ENCODE measurements at regions not wholly inside any gene's neighbourhood (a gene's known extent, or its start where the extent isn't known, plus 50 kb on each side); places are given as distances from the start of the nearest gene placed in this dataset.

DNA sequence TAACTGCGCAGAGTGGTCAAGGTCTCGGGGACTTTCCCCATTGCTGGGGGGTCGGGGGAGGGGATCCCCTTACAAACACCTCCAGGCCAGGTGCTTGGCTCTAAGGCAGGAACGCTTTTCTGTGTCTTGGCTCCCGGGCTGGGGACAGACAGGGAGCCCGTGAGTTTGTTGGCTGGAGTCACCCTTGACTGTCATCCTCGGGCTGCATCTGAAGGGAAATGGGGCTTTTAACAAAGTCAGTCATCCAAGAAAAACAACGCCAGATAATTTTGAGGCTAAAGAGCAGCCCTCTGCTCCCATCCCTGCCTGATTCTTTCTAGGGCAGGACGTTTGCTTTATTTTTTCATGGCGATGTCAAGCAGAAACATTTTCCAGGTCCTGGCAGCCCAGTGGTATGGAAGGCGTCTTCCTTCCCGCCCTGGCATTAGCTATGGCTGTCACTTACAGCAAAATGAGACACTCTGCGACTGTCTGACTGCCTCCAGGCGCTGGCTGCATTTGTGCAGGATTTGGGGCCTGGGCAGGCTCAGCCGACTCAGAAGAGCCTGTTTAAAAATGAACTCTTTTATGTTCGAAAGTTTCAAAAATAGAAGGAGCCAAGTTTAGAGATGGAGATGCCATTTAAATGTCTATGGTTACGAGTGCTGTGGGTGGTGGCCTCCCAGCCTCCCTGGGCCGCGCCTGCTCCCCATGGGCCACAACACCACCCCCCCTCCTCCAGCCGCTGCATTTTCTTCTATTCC lies 54.7 kb upstream of the TNS3 start:
- no peak for DNase-seq (ENCODE audit: low spot score)

DNA sequence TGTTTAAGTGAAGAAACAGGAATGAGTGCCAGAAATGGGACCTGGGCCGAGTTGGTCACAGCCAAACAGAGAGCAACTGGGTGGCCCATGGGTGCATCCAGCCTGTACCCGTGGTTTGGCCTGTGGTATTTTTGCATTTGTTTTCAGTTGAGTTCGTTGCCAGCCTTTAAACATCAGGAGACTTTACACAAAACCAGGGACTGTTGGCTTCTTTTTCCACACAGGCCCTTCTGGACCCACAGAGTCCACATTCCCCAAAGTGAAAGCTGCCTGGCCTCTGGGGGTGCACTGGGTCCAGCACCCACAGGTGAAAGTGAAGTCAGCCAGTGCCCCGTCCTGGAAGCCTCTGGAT lies 54.1 kb upstream of the TNS3 start:
- no peak for DNase-seq (ENCODE audit: low spot score)

DNA sequence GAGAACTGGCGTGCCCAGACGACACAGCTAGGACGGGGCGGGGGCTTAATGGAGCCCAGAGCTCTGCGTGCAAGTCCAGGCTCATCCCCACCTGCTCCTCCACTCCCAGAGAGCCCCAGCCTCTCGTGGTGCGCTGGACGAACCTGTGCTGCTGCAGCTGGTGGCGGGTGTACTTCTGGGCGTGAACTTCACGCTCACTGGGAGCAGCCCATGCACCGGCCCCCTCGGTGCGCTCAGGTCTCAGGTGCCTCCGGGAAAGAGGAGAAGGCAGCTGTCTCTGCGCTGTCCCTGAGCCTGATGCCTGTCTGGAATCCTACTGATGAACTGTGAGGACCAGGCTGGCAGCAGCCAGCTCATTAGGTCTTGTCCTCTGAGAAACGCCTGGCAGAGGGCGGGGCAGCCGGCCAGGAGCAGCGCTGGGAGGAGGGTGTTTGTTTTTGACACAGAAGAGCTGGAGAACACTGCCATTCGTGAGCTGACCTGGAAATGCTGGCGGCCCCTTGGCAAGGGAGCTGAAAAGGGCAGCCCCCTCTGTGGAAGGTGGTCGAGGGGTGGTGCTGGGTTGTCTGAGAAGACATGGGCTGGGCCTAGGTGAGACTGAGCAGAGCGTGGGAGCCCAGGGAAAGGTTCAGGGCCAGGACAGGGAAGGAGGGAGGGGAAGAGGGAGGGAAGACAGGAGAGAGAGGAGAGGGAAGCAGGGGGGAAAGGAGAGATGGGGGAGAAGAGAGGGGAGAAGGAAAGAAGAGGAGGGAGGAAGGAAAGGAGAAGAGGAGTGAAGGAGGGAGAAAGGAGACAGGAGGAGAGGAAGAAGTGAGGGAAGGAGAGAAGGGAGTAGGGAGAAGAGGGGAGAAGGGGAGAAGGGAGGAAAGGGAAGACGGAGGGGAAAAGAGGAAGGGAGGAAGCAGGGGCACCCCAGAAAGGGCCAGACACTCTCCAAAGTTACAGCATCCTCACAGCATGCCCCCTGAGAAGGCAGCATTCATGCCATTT lies 53.5 kb upstream of the TNS3 start:
- peak; percentile 73 for DNase-seq (ENCODE audit: low spot score)

DNA sequence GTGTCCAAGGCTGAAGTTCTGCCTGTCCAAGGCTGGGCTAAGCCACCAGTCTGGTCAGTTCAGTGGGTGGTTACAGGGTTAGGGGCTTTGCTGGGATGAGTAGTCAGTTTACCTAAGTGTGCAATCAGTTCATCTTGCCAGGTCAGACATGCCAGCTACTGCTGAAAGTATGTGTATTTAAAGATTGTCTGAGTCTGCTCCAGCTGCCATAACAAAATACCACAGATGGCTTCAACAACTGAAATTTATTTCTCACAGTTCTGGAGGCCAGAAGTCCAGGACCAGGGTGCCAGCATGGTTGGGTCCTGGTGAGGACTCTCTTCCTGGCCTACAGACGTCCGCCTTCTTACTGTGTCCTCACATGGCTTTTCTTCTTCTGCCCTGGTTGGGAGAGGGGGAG lies 52.4 kb upstream of the TNS3 start:
- no peak for DNase-seq (ENCODE audit: low spot score)

DNA sequence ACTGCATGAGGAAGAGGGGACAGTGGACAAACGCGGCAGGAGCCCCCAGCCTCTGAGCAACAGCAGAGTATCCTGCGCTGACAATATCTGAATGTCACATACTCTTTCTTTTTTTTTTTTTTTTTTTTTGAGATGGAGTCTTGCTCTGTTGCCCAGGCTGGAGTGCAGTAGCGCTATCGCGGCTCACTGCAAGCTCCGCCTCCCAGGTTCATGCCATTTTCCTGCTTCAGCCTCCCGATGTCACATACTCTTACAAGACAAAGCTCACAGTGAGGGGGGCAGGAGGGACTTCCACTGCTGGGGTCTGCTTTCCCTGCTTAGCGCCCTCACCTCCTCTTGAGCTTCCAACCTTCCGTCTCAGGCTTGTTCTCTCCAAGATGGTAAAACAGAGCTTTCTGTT lies 51.2 kb upstream of the TNS3 start:
- DNase-seq (ENCODE audit: low spot score), result no peak

Measured in ureter (tissue), 1 donor.